ENCODE measurements at regions not wholly inside any gene's neighbourhood (a gene's known extent, or its start where the extent isn't known, plus 50 kb on each side); places are given as distances from the start of the nearest gene placed in this dataset.

- no peak overlapping the region for H2BK12ac ChIP-seq (ENCODE audit: low read length)
- peaks cover 0 to 3% of the 10 kb centered on the region in 2 donors for H3K4me1 ChIP-seq (ENCODE audit: control insufficient read depth in 2 of 2, insufficient read depth in 1 of 2, low read depth in 1 of 2, low read length in 2 of 2)
- no peak overlapping the region for H2AK5ac ChIP-seq (ENCODE audit: low read depth, low read length)
- H2BK120ac ChIP-seq (ENCODE audit: low read depth, low read length) = no peak overlapping the region
- no peak overlapping the region for H3K14ac ChIP-seq (ENCODE audit: low read length)
- H3K27ac ChIP-seq (replicated peaks; ENCODE audit: low read length) = no peak overlapping the region
- H3K23ac ChIP-seq (ENCODE audit: low read depth, low read length, poor library complexity) = no peak overlapping the region
- no peaks in the 10 kb centered on the region for H3K36me3 ChIP-seq (replicated peaks in 1 of 2; ENCODE audit: control insufficient read depth in 2 of 2, insufficient read depth in 2 of 2, low read length in 2 of 2)
- H2BK5ac ChIP-seq (ENCODE audit: low read length) = no peak overlapping the region
- H3K4me2 ChIP-seq (ENCODE audit: insufficient read depth, low read length, poor library complexity, severe bottlenecking) = no peak overlapping the region
- no peaks in the 10 kb centered on the region for H3K79me1 ChIP-seq (ENCODE audit: low read depth, low read length)
- H3K4ac ChIP-seq (ENCODE audit: low read length) = no peak overlapping the region
- no peak overlapping the region for H2AFZ ChIP-seq (ENCODE audit: low read length)
- no peak overlapping the region for H4K91ac ChIP-seq (ENCODE audit: low read depth, low read length, poor library complexity)
- no peaks in the 10 kb centered on the region for H3K27me3 ChIP-seq (ENCODE audit: control insufficient read depth in 3 of 3, insufficient read depth in 3 of 3, low read depth in 1 of 3, low read length in 3 of 3)
- WGBS, 2 donors (ENCODE audit: extremely low coverage in 2 of 2, insufficient read length in 2 of 2, insufficient replicate concordance in 1 of 2) = no CpG with 5 or more reads among the region's 3 CpGs
- H3K9ac ChIP-seq (ENCODE audit: low read depth, low read length, poor library complexity) = no peak overlapping the region
- no peak overlapping the region for H2BK15ac ChIP-seq (ENCODE audit: low read length)
- no peak overlapping the region for H3K4me3 ChIP-seq (ENCODE audit: low read length in 2 of 2)
- no peak overlapping the region for H3K18ac ChIP-seq (ENCODE audit: low read length)
- H3K9me3 ChIP-seq (replicated peaks in 1 of 2; ENCODE audit: control insufficient read depth in 2 of 2, insufficient read depth in 1 of 2, low read depth in 1 of 2, low read length in 2 of 2) = no peaks in the 10 kb centered on the region
- no peak overlapping the region for H4K8ac ChIP-seq (ENCODE audit: low read depth, low read length)
- DNase-seq (ENCODE audit: low spot score) = no peak
Measured at GRCh38 chr9:89843591-89843990, 238.8 kb downstream of the GADD45G start.

GRCh38 chr9:89844075-89844474 lies 239.3 kb downstream of the GADD45G start:
- no peak overlapping the region for H3K18ac ChIP-seq (ENCODE audit: low read length)
- H3K9ac ChIP-seq (ENCODE audit: low read depth, low read length, poor library complexity) = no peak overlapping the region
- no peak overlapping the region for H4K91ac ChIP-seq (ENCODE audit: low read depth, low read length, poor library complexity)
- no peak overlapping the region for H3K4me2 ChIP-seq (ENCODE audit: insufficient read depth, low read length, poor library complexity, severe bottlenecking)
- no peak for DNase-seq (ENCODE audit: low spot score)
- no peak overlapping the region for H2BK15ac ChIP-seq (ENCODE audit: low read length)
- no peak overlapping the region for H2AK5ac ChIP-seq (ENCODE audit: low read depth, low read length)
- peaks cover 0 to 3% of the 10 kb centered on the region in 2 donors for H3K4me1 ChIP-seq (ENCODE audit: control insufficient read depth in 2 of 2, insufficient read depth in 1 of 2, low read depth in 1 of 2, low read length in 2 of 2)
- H3K27ac ChIP-seq (replicated peaks; ENCODE audit: low read length) = no peak overlapping the region
- H3K36me3 ChIP-seq (replicated peaks in 1 of 2; ENCODE audit: control insufficient read depth in 2 of 2, insufficient read depth in 2 of 2, low read length in 2 of 2) = no peaks in the 10 kb centered on the region
- no peak overlapping the region for H3K4me3 ChIP-seq (ENCODE audit: low read length in 2 of 2)
- H3K79me1 ChIP-seq (ENCODE audit: low read depth, low read length) = no peaks in the 10 kb centered on the region
- no peak overlapping the region for H3K14ac ChIP-seq (ENCODE audit: low read length)
- H3K9me3 ChIP-seq (replicated peaks in 1 of 2; ENCODE audit: control insufficient read depth in 2 of 2, insufficient read depth in 1 of 2, low read depth in 1 of 2, low read length in 2 of 2) = peaks cover 0 to 3% of the 10 kb centered on the region in 2 donors
- no peak overlapping the region for H2AFZ ChIP-seq (ENCODE audit: low read length)
- no peak overlapping the region for H3K4ac ChIP-seq (ENCODE audit: low read length)
- H3K23ac ChIP-seq (ENCODE audit: low read depth, low read length, poor library complexity) = no peak overlapping the region
- H2BK120ac ChIP-seq (ENCODE audit: low read depth, low read length) = no peak overlapping the region
- no peaks in the 10 kb centered on the region for H3K27me3 ChIP-seq (ENCODE audit: control insufficient read depth in 3 of 3, insufficient read depth in 3 of 3, low read depth in 1 of 3, low read length in 3 of 3)
- H2BK12ac ChIP-seq (ENCODE audit: low read length) = no peak overlapping the region
- no CpG with 5 or more reads among the region's 5 CpGs for whole genome bisulfite sequencing, 2 donors (ENCODE audit: extremely low coverage in 2 of 2, insufficient read length in 2 of 2, insufficient replicate concordance in 1 of 2)
- H2BK5ac ChIP-seq (ENCODE audit: low read length) = no peak overlapping the region
- H4K8ac ChIP-seq (ENCODE audit: low read depth, low read length) = no peak overlapping the region

- no peak for DNase-seq (ENCODE audit: low spot score)
- WGBS, 2 donors (ENCODE audit: extremely low coverage in 2 of 2, insufficient read length in 2 of 2, insufficient replicate concordance in 1 of 2) = no CpG with 5 or more reads among the region's 6 CpGs
- Histone ChIP-seq H3K23ac (ENCODE audit: low read depth, low read length, poor library complexity) (no peak overlapping the region), H3K4me2 (ENCODE audit: insufficient read depth, low read length, poor library complexity, severe bottlenecking) (no peak overlapping the region), H3K27ac (replicated peaks; ENCODE audit: low read length) (no peak overlapping the region), H3K79me1 (ENCODE audit: low read depth, low read length) (no peaks in the 10 kb centered on the region), H3K9ac (ENCODE audit: low read depth, low read length, poor library complexity) (no peak overlapping the region), H2AFZ (ENCODE audit: low read length) (no peak overlapping the region), H3K14ac (ENCODE audit: low read length) (no peak overlapping the region), H2BK120ac (ENCODE audit: low read depth, low read length) (no peak overlapping the region), H2BK12ac (ENCODE audit: low read length) (no peak overlapping the region), H2BK5ac (ENCODE audit: low read length) (no peak overlapping the region), H3K4me3 (ENCODE audit: low read length in 2 of 2) (no peak overlapping the region), H3K36me3 (replicated peaks in 1 of 2; ENCODE audit: control insufficient read depth in 2 of 2, insufficient read depth in 2 of 2, low read length in 2 of 2) (no peaks in the 10 kb centered on the region), H3K9me3 (replicated peaks in 1 of 2; ENCODE audit: control insufficient read depth in 2 of 2, insufficient read depth in 1 of 2, low read depth in 1 of 2, low read length in 2 of 2) (peaks cover 0 to 4% of the 10 kb centered on the region in 2 donors), H3K27me3 (ENCODE audit: control insufficient read depth in 3 of 3, insufficient read depth in 3 of 3, low read depth in 1 of 3, low read length in 3 of 3) (no peaks in the 10 kb centered on the region), H4K8ac (ENCODE audit: low read depth, low read length) (no peak overlapping the region), H2AK5ac (ENCODE audit: low read depth, low read length) (no peak overlapping the region), H2BK15ac (ENCODE audit: low read length) (no peak overlapping the region), H3K4me1 (ENCODE audit: control insufficient read depth in 2 of 2, insufficient read depth in 1 of 2, low read depth in 1 of 2, low read length in 2 of 2) (peaks cover 0 to 1% of the 10 kb centered on the region in 2 donors), H4K91ac (ENCODE audit: low read depth, low read length, poor library complexity) (no peak overlapping the region), H3K18ac (ENCODE audit: low read length) (no peak overlapping the region), H3K4ac (ENCODE audit: low read length) (no peak overlapping the region)
Measured at GRCh38 chr9:89844535-89844934, 239.7 kb downstream of the GADD45G start.

GRCh38 chr9:89845321-89845720 lies 240.5 kb downstream of the GADD45G start:
- H4K91ac ChIP-seq (ENCODE audit: low read depth, low read length, poor library complexity) = no peak overlapping the region
- H3K79me1 ChIP-seq (ENCODE audit: low read depth, low read length) = no peaks in the 10 kb centered on the region
- no CpG with 5 or more reads among the region's 3 CpGs for WGBS, 2 donors (ENCODE audit: extremely low coverage in 2 of 2, insufficient read length in 2 of 2, insufficient replicate concordance in 1 of 2)
- no peak overlapping the region for H3K14ac ChIP-seq (ENCODE audit: low read length)
- H2BK120ac ChIP-seq (ENCODE audit: low read depth, low read length) = no peak overlapping the region
- H3K27ac ChIP-seq (replicated peaks; ENCODE audit: low read length) = no peak overlapping the region
- H3K4me1 ChIP-seq (ENCODE audit: control insufficient read depth in 2 of 2, insufficient read depth in 1 of 2, low read depth in 1 of 2, low read length in 2 of 2) = peaks cover 0 to 1% of the 10 kb centered on the region in 2 donors
- H3K4me3 ChIP-seq (ENCODE audit: low read length in 2 of 2) = no peak overlapping the region
- no peaks in the 10 kb centered on the region for H3K36me3 ChIP-seq (replicated peaks in 1 of 2; ENCODE audit: control insufficient read depth in 2 of 2, insufficient read depth in 2 of 2, low read length in 2 of 2)
- no peak overlapping the region for H3K18ac ChIP-seq (ENCODE audit: low read length)
- H3K23ac ChIP-seq (ENCODE audit: low read depth, low read length, poor library complexity) = no peak overlapping the region
- H3K4ac ChIP-seq (ENCODE audit: low read length) = no peak overlapping the region
- no peak for DNase-seq (ENCODE audit: low spot score)
- no peak overlapping the region for H2BK15ac ChIP-seq (ENCODE audit: low read length)
- H2AK5ac ChIP-seq (ENCODE audit: low read depth, low read length) = no peak overlapping the region
- no peak overlapping the region for H3K9ac ChIP-seq (ENCODE audit: low read depth, low read length, poor library complexity)
- H3K9me3 ChIP-seq (replicated peaks in 1 of 2; ENCODE audit: control insufficient read depth in 2 of 2, insufficient read depth in 1 of 2, low read depth in 1 of 2, low read length in 2 of 2) = peaks cover 0 to 4% of the 10 kb centered on the region in 2 donors
- no peaks in the 10 kb centered on the region for H3K27me3 ChIP-seq (ENCODE audit: control insufficient read depth in 3 of 3, insufficient read depth in 3 of 3, low read depth in 1 of 3, low read length in 3 of 3)
- H4K8ac ChIP-seq (ENCODE audit: low read depth, low read length) = no peak overlapping the region
- H2AFZ ChIP-seq (ENCODE audit: low read length) = no peak overlapping the region
- H3K4me2 ChIP-seq (ENCODE audit: insufficient read depth, low read length, poor library complexity, severe bottlenecking) = no peak overlapping the region
- no peak overlapping the region for H2BK12ac ChIP-seq (ENCODE audit: low read length)
- no peak overlapping the region for H2BK5ac ChIP-seq (ENCODE audit: low read length)

Data from neuronal stem cell (in vitro differentiated cells).